Cardiac muscle cell (in vitro differentiated cells and primary cell): ENCODE measurements at regions not wholly inside any gene's neighbourhood (a gene's known extent, or its start where the extent isn't known, plus 50 kb on each side); places are given as distances from the start of the nearest gene placed in this dataset.

Source experiments
- DNase-seq, 2 donors: peaks; one replicate each; pipeline versions ENCODE4 v3.0.0 to v3.0.0-alpha.2; 2010 to 2017; ENCODE audit warnings: low read depth in 1 of 2, low spot score in 1 of 2
- H3K27ac ChIP-seq: fragments of 200-600 bp; sonication (generic); 2 replicates; pipeline ENCODE4 v1.5.1; 2016
- H3K27me3 ChIP-seq: fragments of 200-600 bp; sonication (generic); 2 replicates; pipeline ENCODE4 v1.6.0; 2016; ENCODE audit warnings: control low read depth
- H3K36me3 ChIP-seq: fragments of 200-600 bp; sonication (generic); 2 replicates; pipeline ENCODE4 v1.5.1; 2016; ENCODE audit warnings: control low read depth
- H3K4me1 ChIP-seq: fragments of 200-600 bp; sonication (generic); 2 replicates; pipeline ENCODE4 v1.8.1; 2017; ENCODE audit warnings: low read depth, mild to moderate bottlenecking, mixed run types
- H3K4me3 ChIP-seq: fragments of 200-600 bp; sonication (generic); 2 replicates; pipeline ENCODE4 v1.5.1; 2016; ENCODE audit warnings: mild to moderate bottlenecking
- H3K9me3 ChIP-seq: fragments of 200-600 bp; sonication (generic); 2 replicates; pipeline ENCODE4 v1.5.1; 2017; ENCODE audit warnings: low read depth, mild to moderate bottlenecking, control low read depth
- TF ChIP-seq, protein P1 (sequence below): IDR thresholded peaks from 2 replicates; pipeline ENCODE4 v1.5.1; 2012; ENCODE audit warnings: low read depth, mild to moderate bottlenecking, low read length

DNA sequence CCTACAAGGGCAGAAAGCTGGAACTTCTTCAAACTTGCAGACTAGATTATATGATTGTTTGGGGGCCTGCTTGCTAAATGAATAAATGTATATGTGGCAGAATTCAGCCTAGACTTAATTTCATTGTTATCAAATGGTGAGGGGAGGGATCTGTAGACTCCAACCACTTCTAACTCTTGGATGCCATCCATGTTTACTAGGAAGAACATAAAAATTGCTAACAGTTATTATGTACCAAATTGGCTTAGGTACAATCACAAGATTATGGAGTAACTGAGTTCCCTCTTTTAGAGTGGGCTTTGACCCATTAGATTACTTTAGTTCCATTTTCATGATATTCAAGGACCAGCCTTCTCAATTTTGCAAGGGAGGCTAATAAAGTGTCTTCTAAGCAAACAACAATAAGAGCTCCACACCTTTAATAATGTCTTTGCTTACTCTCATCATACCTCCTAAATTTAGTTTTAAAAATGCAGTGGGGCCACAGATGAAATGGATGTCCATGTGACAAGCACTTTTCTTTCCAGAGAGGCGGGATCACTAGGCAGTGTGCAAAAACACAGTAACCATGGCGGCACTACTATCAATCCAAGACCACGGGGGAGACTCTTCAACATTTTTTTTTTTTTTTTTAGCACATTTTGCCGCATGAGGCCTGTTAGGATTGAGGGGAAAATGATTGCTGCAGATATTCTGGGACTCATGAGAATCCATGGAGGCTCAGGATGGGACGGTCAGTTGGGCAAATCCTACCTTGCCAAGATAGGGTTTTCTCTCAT lies 217.6 kb upstream of the SPRED2 start:
- TF ChIP-seq, protein P1, sequence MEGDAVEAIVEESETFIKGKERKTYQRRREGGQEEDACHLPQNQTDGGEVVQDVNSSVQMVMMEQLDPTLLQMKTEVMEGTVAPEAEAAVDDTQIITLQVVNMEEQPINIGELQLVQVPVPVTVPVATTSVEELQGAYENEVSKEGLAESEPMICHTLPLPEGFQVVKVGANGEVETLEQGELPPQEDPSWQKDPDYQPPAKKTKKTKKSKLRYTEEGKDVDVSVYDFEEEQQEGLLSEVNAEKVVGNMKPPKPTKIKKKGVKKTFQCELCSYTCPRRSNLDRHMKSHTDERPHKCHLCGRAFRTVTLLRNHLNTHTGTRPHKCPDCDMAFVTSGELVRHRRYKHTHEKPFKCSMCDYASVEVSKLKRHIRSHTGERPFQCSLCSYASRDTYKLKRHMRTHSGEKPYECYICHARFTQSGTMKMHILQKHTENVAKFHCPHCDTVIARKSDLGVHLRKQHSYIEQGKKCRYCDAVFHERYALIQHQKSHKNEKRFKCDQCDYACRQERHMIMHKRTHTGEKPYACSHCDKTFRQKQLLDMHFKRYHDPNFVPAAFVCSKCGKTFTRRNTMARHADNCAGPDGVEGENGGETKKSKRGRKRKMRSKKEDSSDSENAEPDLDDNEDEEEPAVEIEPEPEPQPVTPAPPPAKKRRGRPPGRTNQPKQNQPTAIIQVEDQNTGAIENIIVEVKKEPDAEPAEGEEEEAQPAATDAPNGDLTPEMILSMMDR, result no peak
- no peak overlapping the region for H3K27ac ChIP-seq
- H3K27me3 ChIP-seq, result no peaks in the 10 kb centered on the region
- no peak for DNase-seq
- H3K36me3 ChIP-seq, result no peaks in the 10 kb centered on the region
- no peaks in the 10 kb centered on the region for H3K9me3 ChIP-seq
- no peaks in the 10 kb centered on the region for H3K4me1 ChIP-seq
- no peak overlapping the region for H3K4me3 ChIP-seq

DNA sequence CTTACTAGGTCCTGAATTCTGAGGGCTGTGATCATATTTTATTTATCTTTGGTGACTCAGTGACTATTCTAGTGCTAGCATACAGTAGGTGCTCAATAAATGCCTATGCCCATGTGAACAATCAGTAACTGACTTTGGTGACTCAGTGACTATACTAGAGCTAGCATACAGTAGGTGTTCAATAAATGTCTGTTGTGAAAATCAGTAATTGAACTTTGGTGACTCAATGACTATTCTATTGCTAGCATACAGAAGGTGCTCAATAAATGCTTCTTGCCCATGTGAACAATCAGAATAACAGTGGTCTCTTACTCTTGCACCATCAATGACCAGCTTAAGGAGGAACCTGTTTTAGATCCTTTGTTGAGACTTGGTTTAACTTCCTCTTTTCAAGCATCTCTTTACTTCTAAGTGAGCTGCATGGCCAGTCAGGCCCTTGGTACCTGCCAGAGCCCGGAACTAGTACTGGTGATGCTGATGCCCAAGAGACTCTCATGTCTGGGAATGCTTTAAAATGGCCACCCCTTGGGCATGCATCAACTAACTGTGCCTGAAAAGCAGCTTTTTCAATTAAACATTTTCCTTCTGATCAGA lies 214.9 kb upstream of the SPRED2 start:
- Histone ChIP-seq H3K27ac (no peak overlapping the region), H3K4me1 (no peaks in the 10 kb centered on the region), H3K27me3 (no peaks in the 10 kb centered on the region), H3K4me3 (no peak overlapping the region), H3K9me3 (no peaks in the 10 kb centered on the region), H3K36me3 (no peaks in the 10 kb centered on the region)
- DNase-seq, result no peak
- TF ChIP-seq, protein P1, result no peak

DNA sequence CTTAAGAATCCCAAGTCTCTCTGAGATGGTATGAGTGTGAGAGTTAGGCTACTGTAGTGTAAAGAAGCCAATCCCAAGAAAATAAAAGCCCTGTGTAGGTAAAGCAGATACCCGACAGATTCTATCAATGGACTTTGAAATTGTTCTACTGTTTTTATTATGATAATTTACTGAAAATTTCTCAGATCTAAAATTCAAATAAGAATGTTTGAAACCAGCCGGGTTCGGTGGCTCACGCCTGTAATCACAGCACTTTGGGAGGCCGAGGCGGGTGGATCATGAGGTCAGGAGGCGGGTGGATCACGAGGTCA lies 208.3 kb upstream of the SPRED2 start:
- H3K9me3 ChIP-seq, result no peaks in the 10 kb centered on the region
- H3K36me3 ChIP-seq, result no peaks in the 10 kb centered on the region
- no peak overlapping the region for H3K4me3 ChIP-seq
- H3K4me1 ChIP-seq, result no peaks in the 10 kb centered on the region
- DNase-seq, result no peak
- no peaks in the 10 kb centered on the region for H3K27me3 ChIP-seq
- TF ChIP-seq, protein P1, result no peak
- no peak overlapping the region for H3K27ac ChIP-seq

DNA sequence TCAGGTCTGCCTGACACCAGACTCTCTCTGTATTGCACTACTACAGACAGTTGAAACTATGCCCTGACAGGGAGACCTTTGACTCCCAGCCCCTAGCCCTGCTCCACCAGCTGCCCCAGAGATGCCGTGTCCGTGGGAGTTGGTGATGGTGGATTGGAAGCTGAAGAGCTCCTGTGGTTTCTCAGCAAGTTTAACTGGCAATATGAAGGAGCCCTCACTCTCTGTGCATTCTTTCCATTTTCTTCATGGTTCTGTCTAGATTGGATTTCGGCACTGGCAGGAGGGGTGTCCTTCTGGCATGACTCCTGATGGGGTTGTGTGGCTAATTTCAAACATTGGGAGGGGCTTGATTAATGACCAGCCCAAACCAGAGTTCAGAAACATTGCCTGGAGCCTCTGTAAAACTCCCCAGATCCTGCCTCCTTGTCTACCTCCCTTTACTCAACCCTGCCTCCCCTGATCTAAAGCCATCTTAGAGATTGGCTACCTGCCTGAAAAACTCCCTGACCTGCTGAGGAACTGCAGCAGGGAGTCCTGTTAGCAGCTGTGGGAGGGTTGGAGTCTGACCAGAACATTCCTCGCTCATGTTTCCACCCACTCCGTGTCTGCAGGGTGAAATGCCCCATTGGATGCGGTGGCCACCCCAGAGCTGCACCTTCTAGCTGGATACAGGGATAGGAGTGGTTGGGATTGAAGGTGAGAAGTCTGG lies 206.9 kb upstream of the SPRED2 start:
- H3K27ac ChIP-seq, result no peak overlapping the region
- no peaks in the 10 kb centered on the region for H3K9me3 ChIP-seq
- peak in 1 of 2 donors; percentile 84 for DNase-seq
- TF ChIP-seq, protein P1, result no peak
- no peaks in the 10 kb centered on the region for H3K36me3 ChIP-seq
- no peaks in the 10 kb centered on the region for H3K27me3 ChIP-seq
- no peak overlapping the region for H3K4me3 ChIP-seq
- H3K4me1 ChIP-seq, result no peaks in the 10 kb centered on the region

DNA sequence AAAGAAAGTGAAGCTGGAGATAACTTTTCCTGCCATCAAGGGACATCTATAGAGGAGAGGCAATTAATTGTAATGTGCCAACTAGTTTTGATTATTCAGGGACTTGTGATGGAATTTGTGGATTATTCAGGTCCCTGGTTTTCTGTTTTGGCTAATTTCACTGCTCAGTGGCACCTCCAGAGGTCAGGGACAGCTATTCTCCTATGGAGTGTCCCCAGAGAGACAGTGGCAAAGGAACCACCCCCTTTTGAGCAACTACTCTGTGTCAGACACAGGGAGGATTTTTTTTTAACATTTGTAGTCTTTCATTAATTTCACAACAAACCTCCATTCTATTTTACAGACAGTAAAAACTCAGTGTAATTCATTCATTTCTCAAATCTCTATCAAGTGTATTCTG lies 206.0 kb upstream of the SPRED2 start:
- Histone ChIP-seq H3K9me3 (no peaks in the 10 kb centered on the region), H3K4me1 (no peaks in the 10 kb centered on the region), H3K4me3 (no peak overlapping the region), H3K36me3 (no peaks in the 10 kb centered on the region), H3K27me3 (no peaks in the 10 kb centered on the region), H3K27ac (no peak overlapping the region)
- no peak for DNase-seq
- TF ChIP-seq, protein P1, result no peak
